ENCODE measurements at regions not wholly inside any gene's neighbourhood (a gene's known extent, or its start where the extent isn't known, plus 50 kb on each side); places are given as distances from the start of the nearest gene placed in this dataset.

- intact Hi-C loops (cut with DNase I), result no loop called here
- DNase-seq, result no peak
- 27% methylated on average over 3 of the region's 4 CpGs for WGBS (ENCODE audit: insufficient coverage, low coverage, low lambda C conversion rate, missing lambda C conversion rate)
- no peak for TF ChIP-seq POLR2A (IDR thresholded peaks at IDR 0.05)
- TF ChIP-seq, protein P1, sequence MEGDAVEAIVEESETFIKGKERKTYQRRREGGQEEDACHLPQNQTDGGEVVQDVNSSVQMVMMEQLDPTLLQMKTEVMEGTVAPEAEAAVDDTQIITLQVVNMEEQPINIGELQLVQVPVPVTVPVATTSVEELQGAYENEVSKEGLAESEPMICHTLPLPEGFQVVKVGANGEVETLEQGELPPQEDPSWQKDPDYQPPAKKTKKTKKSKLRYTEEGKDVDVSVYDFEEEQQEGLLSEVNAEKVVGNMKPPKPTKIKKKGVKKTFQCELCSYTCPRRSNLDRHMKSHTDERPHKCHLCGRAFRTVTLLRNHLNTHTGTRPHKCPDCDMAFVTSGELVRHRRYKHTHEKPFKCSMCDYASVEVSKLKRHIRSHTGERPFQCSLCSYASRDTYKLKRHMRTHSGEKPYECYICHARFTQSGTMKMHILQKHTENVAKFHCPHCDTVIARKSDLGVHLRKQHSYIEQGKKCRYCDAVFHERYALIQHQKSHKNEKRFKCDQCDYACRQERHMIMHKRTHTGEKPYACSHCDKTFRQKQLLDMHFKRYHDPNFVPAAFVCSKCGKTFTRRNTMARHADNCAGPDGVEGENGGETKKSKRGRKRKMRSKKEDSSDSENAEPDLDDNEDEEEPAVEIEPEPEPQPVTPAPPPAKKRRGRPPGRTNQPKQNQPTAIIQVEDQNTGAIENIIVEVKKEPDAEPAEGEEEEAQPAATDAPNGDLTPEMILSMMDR (IDR thresholded peaks at IDR 0.05), result no peak
- Histone ChIP-seq H3K4me1 (peaks cover 0 to 13% (median 5%) of the 10 kb centered on the region in 4 donors), H3K27me3 (no peaks in the 10 kb centered on the region), H3K9me3 (no peaks in the 10 kb centered on the region), H3K4me3 (no peak overlapping the region), H3K27ac (no peak overlapping the region), H3K36me3 (no peaks in the 10 kb centered on the region)
- ATAC-seq, result no peak
These were observed 360.5 kb downstream of the KCNRG start for GRCh38 chr13:50375792-50376191.

GRCh38 chr13:50376895-50377575 is 361.8 kb downstream of the KCNRG start:
- Histone ChIP-seq H3K27me3 (no peaks in the 10 kb centered on the region), H3K9me3 (no peaks in the 10 kb centered on the region), H3K36me3 (no peaks in the 10 kb centered on the region), H3K27ac (no peak overlapping the region), H3K4me3 (no peak overlapping the region), H3K4me1 (peaks cover 0 to 13% (median 5%) of the 10 kb centered on the region in 4 donors)
- WGBS (ENCODE audit: insufficient coverage, low coverage, low lambda C conversion rate, missing lambda C conversion rate), result 71% methylated on average over 1 of the region's 1 CpG
- no peak for TF ChIP-seq POLR2A (IDR thresholded peaks at IDR 0.05)
- TF ChIP-seq, protein P1 (IDR thresholded peaks at IDR 0.05), result peak in 2 of 4 donors; percentile 6 to 38
- ATAC-seq, result peak; percentile 14 to 61 (median 48)
- intact Hi-C loops (cut with DNase I), result no loop called here
- DNase-seq, result no peak

DNA sequence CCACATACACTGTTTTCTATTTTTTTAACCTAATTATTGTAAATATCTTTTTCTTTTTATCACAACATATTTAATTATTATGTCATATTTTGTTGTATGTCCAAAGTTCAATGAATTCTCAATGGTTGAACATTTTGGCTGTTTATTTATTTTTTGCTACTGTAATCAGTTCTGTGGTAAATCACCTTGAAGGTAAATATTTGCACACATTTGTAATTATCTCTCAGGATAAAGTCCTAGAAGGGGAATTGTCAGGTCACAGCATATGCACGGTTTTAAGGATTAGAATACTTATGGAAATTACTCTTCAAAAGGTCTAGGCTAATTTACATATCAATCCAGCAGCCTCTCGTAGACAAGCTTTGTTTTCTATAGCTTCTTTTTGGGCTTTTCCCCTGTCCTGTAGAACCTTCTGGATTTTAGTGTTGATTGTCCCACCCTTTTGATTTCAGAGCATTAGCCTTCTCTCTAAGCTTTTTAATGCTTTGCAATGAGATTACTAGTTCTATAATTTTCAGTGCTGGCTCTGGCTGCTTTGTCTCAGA is 362.6 kb downstream of the KCNRG start:
- Histone ChIP-seq H3K4me1 (peaks cover 0 to 13% (median 5%) of the 10 kb centered on the region in 4 donors), H3K4me3 (no peak overlapping the region), H3K27ac (peak overlapping the region in 1 of 3 donors; percentile 25), H3K27me3 (no peaks in the 10 kb centered on the region), H3K9me3 (no peaks in the 10 kb centered on the region), H3K36me3 (no peaks in the 10 kb centered on the region)
- WGBS (ENCODE audit: insufficient coverage, low coverage, low lambda C conversion rate, missing lambda C conversion rate), result 23% methylated on average over 2 of the region's 2 CpGs
- intact Hi-C loops (cut with DNase I), result no loop called here
- DNase-seq (no peak), ATAC-seq (peak; percentile 39 to 77 (median 54))
- TF ChIP-seq POLR2A (IDR thresholded peaks at IDR 0.05), result no peak
- TF ChIP-seq, protein P1 (IDR thresholded peaks at IDR 0.05), result no peak

DNA sequence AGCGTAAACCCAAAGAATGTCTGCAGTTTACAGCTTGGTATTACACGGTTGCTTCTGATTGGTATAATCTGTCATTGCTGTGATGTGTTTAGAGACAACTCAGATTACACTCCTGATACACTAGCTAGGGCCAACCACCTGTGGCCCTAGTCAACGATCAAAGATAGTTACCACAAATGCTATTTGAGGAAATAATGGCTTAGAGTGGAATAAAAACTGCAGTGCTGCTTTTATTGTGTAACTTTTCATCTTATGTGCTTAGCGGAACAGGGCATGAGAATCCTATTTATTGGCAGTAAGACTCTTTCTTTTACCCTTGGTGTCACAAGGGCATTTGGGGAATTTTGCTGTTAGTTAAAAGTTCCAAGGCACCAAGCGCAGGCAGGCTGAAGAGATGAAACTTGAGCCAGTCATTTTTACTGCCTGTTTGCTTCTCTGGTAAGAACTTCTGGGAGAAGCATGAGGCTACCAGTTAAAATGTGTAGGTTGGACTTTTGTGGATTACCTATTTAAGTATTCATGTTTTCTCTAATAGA is 363.3 kb downstream of the KCNRG start:
- H3K4me1 ChIP-seq, result peaks cover 0 to 13% (median 5%) of the 10 kb centered on the region in 4 donors
- no peak for TF ChIP-seq POLR2A (IDR thresholded peaks at IDR 0.05)
- TF ChIP-seq, protein P1 (IDR thresholded peaks at IDR 0.05), result no peak
- H3K27me3 ChIP-seq, result no peaks in the 10 kb centered on the region
- DNase-seq, result no peak
- peak; percentile 57 to 61 (median 60) for ATAC-seq
- H3K9me3 ChIP-seq, result no peaks in the 10 kb centered on the region
- H3K36me3 ChIP-seq, result no peaks in the 10 kb centered on the region
- H3K27ac ChIP-seq, result peak overlapping the region in 1 of 3 donors; percentile 25
- intact Hi-C loops (cut with DNase I), result no loop called here
- WGBS (ENCODE audit: insufficient coverage, low coverage, low lambda C conversion rate, missing lambda C conversion rate), result 18% methylated on average over 5 of the region's 5 CpGs
- H3K4me3 ChIP-seq, result no peak overlapping the region
